ENCODE measurements at regions not wholly inside any gene's neighbourhood (a gene's known extent, or its start where the extent isn't known, plus 50 kb on each side); places are given as distances from the start of the nearest gene placed in this dataset.

DNA sequence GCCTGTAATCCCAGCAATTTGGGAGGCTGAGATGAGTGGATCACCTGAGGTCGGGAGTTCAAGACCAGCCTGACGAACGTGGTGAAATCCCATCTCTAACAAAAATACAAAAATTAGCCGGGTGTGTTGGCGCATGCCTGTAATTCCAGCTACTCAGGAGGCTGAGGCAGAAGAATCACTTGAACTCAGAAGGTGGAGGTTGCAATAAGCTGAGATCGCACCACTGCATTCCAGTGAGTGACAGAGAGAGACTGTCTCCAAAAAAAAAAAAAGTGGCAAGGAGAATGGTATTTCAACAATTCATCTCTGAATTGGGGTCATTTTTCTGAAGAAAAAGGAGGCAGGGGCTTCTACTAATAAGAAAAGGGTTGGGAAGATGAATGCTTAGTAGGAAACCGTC, 111.5 kb upstream of the NHSL1 start:
- no peak for DNase-seq

DNA sequence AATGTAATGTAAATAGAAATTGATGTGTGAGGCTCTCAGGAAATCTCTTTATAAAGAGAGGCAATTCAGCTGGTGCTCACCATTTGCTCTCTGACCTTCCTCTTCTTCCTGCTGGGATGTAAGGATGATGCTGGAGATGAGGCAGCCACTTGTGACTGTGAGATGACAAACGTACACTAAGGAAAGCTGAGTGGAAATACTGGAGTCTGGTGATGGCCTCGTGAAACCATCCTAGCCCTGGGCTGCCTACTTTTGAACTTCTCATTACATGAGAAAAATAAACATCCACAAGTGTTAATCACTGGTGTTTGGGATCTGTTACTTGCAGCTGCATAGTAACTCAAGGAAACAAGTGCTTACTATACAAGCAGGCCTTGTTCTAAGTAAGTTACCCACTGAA, 114.9 kb upstream of the NHSL1 start:
- DNase-seq = no peak

DNA sequence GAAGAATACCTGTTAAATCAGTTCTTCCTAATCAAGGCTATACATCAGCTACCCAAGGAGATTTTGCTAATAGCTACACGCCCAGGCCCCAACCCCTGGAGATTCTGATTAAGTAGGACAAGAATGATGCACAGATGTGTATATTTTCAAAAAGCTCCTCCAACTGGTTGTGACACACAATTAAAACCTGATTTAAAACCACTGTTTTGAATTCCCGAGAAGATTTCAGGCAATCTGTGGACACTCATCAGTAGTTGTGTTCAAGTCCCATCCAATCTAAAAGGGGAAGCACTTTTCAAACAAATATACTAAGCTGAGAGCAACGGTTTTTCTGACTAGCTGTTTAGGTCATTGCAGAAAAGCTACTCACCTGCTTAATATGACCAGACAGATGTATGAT, 118.9 kb upstream of the NHSL1 start:
- DNase-seq = no peak

DNA sequence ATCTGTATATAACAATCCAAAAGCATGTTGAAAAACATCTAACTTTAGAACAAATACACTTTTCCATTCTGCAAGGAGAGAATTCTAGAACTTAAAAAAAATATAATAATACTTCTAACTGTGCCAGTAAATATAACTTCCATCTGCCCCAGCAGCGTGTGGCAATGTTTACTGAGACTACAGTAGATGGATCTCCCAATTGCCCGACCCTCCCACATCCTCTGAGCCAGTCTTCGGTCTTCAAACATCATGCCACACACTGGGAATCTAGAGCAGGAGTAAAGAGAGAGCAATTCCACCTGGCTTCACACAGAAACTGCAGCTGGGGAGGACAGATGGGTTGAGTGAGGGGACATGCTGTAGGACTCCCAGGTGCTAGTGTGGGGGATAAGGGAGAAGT, 121.3 kb upstream of the NHSL1 start:
- DNase-seq = no peak

DNA sequence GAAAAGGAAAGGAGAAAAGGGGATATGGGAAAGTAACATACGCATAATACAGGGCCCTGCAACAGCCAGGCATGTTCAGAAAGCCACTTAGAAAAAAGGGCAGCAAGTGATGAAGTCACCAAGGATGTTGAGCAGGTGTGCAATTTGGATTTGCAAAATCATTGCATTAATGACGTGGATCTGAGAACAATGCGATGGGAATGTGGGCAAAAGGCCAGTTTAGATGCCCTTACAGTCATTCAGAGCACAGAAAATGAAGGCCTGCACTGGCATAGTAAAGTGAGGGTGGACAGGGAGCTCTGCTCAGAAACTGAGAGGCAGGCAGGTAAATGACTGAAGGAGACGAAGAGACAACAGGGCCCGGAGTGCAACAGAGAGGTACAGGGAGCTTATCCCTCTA, 123.7 kb upstream of the NHSL1 start:
- DNase-seq = no peak

DNA sequence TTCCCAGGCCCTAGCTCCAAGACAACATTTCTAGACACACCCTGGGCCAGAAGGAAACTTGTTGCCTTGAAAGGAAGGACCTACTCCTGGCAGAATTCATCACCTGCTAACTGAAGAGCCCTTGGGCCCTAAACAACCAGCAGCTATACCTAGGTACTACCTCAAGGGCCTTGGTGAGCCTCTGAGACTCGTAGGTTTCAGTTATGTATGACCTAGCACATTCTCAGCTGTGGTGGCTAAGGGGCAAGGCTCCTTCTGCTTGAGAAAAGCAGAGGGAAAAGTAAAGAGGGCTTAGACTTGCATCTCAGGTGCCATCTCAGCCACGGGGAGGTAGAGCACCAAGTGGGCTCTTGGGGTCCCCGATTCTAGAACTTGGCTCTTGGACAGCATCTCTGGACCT, 132.3 kb upstream of the NHSL1 start:
- DNase-seq = no peak

DNA sequence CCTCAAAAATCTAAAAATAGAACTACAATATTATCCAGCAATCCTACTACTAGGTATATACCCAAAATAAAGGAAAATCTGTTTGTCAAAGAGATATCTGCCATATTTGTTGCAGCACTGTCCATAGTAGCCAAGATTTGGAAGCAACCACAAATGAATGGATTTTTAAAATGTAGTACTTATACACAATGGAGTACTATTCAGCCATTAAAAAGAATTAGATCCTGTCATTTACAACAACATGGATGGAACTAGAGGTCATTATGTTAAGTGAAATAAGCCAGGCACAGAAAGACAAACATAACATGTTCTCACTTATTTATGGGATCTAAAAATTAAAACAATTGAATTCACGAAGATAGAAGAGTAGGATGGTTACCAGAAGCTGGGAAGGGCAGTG, 135.7 kb upstream of the CCDC28A start:
- DNase-seq = no peak

DNA sequence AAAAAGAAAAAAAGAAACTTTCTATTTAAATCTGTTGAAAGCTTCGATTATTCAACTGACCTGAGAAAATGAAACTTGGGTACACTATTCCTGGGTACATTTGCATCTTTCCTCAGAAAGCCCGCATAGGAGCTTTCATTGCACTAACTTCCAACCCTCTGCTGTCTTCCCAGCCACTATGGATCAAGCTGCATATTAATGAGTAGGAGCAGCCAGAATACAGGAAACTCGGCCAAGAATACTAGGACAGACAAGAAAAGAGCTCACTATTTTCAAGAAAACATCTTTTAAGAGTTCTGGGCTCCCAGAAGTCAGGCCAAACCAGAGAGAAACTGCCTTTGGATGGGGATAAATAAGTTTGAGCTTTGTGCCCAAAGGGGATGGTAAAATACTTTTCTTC, 135.0 kb upstream of the CCDC28A start:
- DNase-seq = no peak

DNA sequence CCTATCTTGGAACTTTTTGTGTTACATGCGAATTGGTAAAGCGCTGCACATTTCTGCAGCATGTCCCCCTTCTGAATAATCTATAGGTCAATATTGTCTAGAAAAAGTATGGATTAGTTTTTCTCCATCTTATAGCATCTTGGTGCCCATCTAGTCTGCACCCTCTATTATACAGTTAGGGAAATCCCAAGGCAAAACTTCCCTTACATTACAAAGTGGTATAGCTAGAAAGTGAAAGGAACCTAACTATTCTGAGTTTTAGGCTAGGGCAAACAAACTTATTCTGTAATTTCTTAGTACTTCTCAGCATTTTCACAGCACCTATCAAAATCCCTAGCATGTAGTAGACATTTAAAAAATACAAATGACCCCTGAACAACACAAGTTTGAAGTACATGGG, 133.5 kb upstream of the CCDC28A start:
- DNase-seq = no peak

DNA sequence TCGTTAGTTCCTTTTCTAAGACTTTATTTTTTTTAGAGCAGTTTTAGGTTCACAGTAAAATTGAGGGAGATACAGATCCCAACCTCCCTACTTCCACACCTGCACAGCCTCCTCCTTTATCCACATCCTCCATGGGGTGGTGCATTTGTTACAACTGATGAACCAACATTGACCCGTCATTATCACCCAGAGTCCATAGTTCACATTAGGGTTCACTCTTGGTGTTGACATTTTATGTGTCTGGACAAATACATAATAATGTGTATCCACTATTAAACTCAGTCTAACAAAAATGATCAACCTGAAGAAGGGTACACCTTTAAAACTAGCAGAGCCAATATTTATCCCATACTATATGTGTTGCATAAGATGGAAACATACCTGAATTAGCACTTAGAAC, 130.4 kb upstream of the CCDC28A start:
- no peak for DNase-seq

DNA sequence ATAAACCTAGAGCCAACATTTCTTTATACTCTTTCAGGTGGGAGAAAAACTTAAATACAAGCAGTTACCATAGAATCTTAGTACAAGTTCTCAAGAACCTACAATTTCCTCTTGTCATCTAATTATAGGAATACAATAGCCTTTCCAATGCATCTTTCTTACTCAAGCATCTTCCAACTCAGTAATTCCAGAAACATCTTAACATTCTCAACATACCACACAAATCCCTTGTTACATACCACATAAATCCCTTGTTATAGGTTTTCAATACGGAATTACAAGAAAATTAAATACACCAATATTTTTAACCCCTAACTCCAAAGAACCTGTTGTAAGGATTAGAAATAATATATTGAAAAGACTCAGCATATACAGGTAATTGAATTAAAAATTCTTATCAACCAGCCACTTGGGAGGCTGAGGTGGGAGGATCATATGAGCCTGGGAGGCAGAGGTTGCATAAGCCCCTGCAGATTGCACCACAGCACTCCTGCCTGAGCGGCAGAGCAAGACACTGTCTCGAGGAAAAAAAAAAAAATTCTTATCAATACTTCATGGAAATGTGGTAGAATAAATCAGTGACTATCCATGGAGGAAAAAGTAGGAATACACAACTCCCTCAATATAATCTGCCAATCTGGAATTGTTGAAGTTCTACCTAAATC, 127.5 kb upstream of the CCDC28A start:
- DNase-seq = no peak

DNA sequence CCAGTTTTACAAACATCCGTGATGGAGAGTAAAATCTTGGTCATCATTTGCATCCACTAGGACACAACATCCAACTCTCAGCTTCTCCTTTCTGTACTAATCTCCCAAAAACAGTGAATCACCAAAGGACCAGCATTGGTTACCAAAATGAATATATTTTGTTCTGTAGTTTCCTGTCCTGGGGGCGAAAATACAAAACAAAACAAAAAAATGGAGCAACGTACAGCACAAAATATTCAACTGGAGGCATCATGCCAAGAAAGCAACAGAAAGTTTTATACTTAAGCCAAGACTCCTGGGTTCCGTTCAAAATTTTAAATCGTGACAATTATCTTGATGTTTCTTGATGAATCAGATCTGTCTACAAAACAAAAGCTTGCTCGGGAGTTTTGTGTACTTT, 126.6 kb upstream of the CCDC28A start:
- DNase-seq = no peak

DNA sequence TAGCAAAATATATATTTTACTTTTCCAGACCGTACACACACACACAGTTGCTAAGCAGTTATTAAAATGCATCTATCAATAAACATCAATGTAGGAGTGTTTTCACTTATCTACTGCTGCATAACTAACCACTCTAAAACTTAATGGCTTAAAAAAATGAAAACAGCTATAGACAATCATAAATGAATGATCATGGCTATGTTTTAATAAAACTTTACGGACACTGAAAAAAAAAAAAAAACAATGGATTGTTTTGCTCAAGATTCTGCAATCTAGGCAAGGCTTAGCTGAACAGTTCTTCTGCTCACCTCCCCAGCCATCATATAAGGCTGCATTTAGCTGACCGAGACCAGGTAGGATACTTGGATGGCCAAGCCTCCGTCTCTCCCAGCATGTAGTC, 125.4 kb upstream of the CCDC28A start:
- DNase-seq = no peak

DNA sequence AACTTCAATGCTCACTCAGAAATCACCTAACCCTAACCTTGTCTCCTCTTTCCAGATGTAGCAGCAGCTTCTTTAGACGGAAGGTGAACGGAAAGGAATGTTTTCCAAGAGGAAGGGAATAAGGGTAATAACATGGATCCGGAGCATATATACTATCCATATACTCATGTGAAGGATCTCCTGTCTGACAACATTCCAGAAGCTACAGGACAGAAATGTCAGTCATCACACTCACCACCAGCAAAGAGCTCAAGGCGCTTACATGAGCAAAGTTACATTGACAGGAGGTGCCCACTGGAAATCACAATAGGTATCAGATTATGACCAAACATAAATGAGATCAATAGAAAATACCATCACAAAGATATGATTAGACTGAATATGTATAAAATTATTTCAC, 122.1 kb upstream of the CCDC28A start:
- DNase-seq = no peak

DNA sequence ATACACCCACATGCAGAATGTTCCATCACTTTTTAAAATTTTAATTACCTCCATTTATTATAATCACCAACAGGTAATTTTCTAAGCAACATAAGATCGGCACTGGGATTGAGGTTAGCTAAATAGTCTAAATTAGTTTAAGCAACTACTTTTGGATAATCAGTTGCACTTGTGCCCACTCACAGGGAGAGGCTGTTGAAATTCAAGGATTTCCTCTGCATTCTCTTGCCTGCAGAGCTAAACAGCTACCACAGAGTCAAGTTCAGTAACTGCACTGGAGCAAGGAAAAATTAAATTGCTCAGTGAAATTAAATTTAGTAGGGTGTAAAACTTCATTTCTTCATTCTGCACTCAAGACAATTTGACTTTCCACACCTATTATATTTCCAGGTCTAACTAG, 120.7 kb upstream of the CCDC28A start:
- peak; percentile 8 for DNase-seq

DNA sequence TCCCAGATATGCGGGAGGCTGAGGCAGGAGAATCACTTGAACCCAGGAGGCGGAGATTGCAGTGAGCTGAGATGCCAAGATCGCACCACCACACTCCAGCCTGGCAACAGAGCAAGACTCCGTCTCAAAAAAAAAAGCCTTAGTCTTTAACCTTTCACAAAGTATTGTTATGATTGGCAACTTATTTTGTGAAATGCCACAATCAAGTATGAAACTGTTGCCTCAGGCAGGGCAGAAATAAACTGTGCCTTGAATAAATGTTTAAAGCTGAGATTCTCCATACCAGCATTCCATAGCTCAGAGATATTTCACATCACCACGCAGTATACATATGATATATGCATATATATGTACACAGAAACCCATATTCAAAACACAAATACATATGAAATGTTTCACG, 120.1 kb upstream of the CCDC28A start:
- no peak for DNase-seq

DNA sequence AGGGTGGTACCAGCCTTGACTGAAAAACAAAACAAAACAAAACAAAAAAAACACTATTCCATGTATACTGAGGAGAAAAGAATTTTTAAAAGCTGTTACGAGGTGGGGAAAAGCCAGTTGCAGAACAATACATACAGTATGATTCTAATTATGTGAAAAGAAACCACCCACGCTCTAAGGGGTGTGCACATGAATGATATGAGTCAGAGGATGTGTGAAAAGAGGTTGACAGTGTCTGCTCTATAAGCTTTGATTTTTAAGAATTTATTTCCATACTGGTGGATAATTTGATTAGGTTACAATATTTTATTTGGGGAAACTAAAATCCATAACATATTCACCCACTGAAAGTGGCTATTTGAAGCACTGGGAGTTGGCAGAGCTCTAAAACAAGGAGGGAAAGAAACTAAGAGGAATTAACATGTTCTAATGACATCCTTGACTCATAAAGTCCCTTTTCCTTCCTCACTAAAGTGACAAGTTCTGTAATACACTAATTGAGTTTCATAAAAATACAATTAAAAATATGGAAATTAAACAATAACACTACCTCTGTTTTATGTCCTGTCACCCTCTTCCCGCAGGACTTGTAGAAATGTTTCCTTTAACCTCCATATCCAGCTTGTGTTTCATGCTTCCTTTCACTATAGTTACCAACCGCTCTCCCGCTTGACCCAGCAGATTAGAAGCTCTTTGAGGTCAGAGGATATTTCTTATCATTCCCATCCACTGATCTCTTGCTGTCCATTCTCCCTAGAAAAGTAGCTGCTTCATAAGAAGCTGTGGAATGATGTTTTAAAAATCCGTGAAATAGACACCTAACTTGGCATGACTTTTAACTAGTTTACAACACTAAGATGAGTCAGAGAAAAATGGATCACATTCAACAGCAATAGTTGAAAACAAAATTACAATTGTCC, 118.6 kb upstream of the CCDC28A start:
- DNase-seq = no peak

DNA sequence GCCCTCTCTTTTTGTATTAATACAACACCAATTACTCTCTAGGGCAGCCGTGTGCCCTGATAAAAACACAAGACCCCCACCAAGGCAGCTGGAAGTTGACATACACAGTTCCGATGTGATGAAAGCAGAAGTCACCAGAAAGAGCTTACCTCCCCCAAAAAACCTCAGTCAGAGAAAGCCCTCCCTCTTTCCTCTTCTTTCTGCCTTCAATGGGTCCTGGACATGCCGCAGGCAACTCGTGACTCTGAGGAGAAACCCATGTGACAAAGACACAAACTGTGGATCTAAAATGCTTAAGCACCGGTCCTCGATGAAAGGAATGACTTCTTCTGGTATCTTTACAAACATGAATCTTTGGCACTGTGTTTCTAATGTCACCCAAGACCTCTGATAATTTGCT, 117.7 kb upstream of the CCDC28A start:
- DNase-seq = no peak

DNA sequence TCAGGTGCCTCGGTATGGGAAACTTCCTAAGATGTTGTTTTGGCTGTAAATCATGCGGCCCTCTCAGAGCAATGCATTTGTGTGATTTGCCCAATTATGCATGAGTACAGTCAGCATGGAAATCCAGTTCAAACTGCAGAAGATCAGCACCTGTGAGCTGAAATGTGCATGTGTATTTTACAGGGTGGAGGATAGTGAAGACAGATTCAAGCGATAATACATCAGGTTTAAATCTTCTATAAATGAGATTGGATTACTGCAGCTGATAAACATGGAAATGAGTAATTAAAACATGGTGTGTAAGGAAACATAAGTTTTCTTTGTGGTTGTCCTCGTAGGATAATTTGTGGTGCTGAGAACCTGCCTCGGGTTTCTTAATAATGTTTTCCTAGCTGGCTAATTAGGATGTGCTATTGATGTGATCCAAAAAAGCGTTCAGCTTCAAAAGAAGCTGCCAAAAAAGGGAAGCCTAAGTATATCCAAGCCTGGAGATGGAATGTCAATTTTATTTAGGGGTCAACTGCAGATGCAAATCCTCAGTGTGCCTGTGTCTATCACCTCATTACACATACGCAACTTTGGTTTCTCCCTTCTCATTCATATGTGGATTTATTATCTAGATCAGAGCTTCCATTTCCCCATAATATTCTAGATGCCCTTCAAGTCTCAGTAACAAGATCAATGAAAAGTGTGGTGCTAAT, 117.1 kb upstream of the CCDC28A start:
- DNase-seq = no peak

DNA sequence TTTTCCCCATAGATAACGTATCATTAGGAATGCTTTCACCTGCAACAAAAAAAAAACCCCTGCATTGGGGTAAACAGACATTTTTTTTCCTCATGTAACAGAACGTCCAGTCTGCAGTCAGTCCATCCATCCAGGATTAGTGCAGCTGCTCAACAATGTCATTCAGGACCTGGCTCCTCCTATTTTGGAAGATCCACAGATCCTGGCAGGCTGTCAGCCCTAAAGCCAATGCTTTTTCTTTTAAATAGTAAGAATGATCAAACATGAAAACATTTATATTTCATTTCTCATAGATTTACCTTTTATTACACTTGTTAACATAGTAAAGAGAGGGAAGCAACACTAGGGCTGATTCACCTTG, 116.5 kb upstream of the CCDC28A start:
- no peak for DNase-seq

DNA sequence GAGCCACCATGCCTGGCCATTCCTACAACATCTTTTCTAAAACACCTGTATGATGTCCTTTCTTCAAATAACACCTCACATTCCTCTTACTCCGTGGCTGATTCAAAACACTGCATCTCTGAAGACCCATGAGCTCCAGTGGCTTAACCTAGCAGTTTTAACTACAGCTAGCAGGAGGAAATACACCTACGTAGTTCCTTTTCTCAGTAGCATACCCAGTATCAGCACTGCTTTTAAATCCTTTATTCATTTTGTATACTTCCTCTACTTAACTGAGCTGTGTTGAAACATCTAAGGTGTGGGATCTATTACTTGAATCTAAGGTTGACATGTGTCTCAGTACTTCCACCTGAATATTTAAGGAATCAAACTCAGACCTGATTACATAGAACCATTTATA, 113.6 kb upstream of the CCDC28A start:
- no peak for DNase-seq

DNA sequence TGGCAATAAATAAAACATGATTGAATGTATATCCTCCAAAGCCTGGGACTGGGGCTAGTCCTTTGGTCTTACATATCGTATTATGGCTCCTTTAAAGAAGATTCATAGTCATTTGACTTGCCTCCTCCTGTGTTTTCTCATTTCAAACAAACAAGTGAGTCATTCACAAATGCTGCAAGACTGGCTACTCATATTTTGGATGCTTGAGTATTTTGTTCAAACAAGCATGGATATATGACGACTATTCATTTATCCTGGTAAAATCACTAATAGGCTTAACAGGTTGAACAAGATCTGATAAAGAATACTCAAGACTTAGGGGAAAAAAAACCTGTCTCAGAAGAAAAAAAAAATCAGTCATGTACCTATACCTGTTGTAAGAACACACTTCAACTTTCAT, 111.1 kb upstream of the CCDC28A start:
- no peak for DNase-seq

DNA sequence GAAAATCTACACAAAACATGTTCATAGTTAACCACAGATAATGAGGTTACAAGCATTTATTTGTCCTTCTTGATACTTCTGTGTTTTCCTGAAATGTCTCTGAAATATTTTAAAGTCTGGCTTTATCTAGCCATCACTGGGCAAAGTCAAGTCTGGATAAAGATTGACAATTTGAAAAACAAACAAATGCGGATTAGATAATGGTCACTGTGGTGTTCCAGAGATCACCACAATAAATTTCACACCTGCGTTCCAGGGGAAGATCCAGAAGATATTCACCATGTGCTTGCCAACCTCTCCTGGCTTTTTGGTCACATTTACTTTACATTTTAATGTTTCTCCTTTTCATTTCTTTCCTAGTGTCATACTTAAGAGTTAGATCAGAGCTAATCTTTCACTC, 109.7 kb upstream of the CCDC28A start:
- no peak for DNase-seq

DNA sequence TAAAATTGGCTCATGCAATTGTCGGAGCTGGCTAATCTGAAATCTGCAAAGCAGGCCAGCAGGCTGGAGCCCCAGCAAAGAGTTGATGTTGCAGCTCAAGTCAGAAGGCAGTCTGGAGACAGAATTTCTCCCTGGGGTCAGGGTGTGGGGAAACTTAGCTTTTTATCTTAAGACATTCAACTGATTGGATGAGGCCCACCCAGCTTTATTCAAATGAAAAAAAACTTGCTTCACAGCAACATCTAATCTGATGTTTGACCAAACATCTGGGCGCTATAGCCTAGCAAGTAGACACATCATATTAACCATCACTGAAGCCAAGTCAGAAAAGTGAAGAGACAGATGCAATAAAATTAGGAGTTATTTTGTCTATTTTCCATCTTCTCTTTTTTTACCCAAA, 108.8 kb upstream of the CCDC28A start:
- DNase-seq = no peak
